Panc1 (cell line): ENCODE measurements at regions not wholly inside any gene's neighbourhood (a gene's known extent, or its start where the extent isn't known, plus 50 kb on each side); places are given as distances from the start of the nearest gene placed in this dataset.
"Not testable (repeated sequence)": the region's sequence is repeated elsewhere in the genome, so short reads cannot be mapped to it uniquely, and the experiment has no call there.

Experiments
- ATAC-seq: fragments of 200-7000 bp; cut with Tn5 transposase; 2 replicates; pipeline ENCODE4 v1.9.1; 2020; ENCODE audit warnings: mild to moderate bottlenecking, moderate library complexity
- BruUV-seq: library from RNA; stranded (reverse); fragments of 400-500 nt; replicated peaks from 2 replicates; lab custom pipeline; 2021; lab: Mats Ljungman, UMichigan
- CTCF ChIA-PET: fragments of 300-600 bp; sonication (Branson Sonifier 250); formaldehyde crosslinking; loops from one replicate; lab custom pipeline; 2022; ENCODE audit warnings: antibody characterized with exemption; lab: Charles Lee
- POLR2A ChIA-PET: fragments of 300-600 bp; sonication (Branson Sonifier 250); formaldehyde crosslinking; loops from one replicate; lab custom pipeline; 2022; ENCODE audit warnings: antibody characterized with exemption; lab: Charles Lee
- DNase-seq: peaks from one replicate; pipeline ENCODE4 v3.0.0-alpha.2; 2010; ENCODE audit warnings: low read depth, low spot score
- H3K27ac ChIP-seq: 2 replicates; pipeline ENCODE4 v1.5.1; 2011; ENCODE audit warnings: mild to moderate bottlenecking, low read length, inconsistent platforms
- H3K27me3 ChIP-seq: fragments of 200-500 bp; sonication (Bioruptor generic); 2 replicates; pipeline ENCODE4 v1.6.0; 2014; ENCODE audit warnings: low read length, inconsistent platforms; ENCODE audit not compliant: control insufficient read depth, insufficient read depth
- H3K36me3 ChIP-seq: fragments of 200-500 bp; sonication (Bioruptor generic); 2 replicates; pipeline ENCODE4 v1.5.1; 2014; ENCODE audit warnings: inconsistent platforms, mild to moderate bottlenecking, low read length, moderate library complexity; ENCODE audit not compliant: control insufficient read depth, insufficient read depth
- H3K4me1 ChIP-seq: 2 replicates; pipeline ENCODE4 v1.5.1; 2011; ENCODE audit warnings: inconsistent platforms, mild to moderate bottlenecking, low read length, moderate library complexity; ENCODE audit not compliant: control insufficient read depth, insufficient read depth
- H3K4me3 ChIP-seq, 2 experiments: 2 replicates each; pipeline ENCODE4 v1.5.1; 2011 to 2012; ENCODE audit warnings: low read depth in 2 of 2, low read length in 2 of 2, mild to moderate bottlenecking in 2 of 2, inconsistent platforms in 1 of 2, moderate library complexity in 1 of 2
- H3K9me3 ChIP-seq: fragments of 200-500 bp; sonication (Bioruptor generic); 2 replicates; pipeline ENCODE4 v1.5.1; 2014; ENCODE audit warnings: low read depth, mild to moderate bottlenecking, inconsistent platforms, low read length, moderate library complexity; ENCODE audit not compliant: control insufficient read depth, insufficient read depth
- POLR2AphosphoS5 ChIP-seq: IDR thresholded peaks from 2 replicates; pipeline ENCODE4 v1.6.1; 2012; ENCODE audit warnings: mild to moderate bottlenecking, low read depth, low read length, moderate library complexity
- SIN3A ChIP-seq: IDR thresholded peaks from 2 replicates; pipeline ENCODE4 v1.6.1; 2012; ENCODE audit warnings: low read depth, mild to moderate bottlenecking, low read length, moderate library complexity, borderline replicate concordance; ENCODE audit not compliant: insufficient read depth
- TCF7L2 ChIP-seq: IDR thresholded peaks from 2 replicates; pipeline ENCODE4 v1.6.1; 2011; ENCODE audit warnings: mild to moderate bottlenecking, low read depth, low read length, inconsistent platforms
- in situ Hi-C: cut with HindIII; loops from 2 replicates; pipeline ENCODE4 v1.10.0; 2016; ENCODE audit warnings: low sequenced_read_pairs, low pct_unique_long_range_greater_than_20kb
- intact Hi-C: fragments of 100-400 bp; cut with micrococcal nuclease; formaldehyde crosslinking; loops from one replicate; pipeline ENCODE4 v1.10.0; 2022; ENCODE audit not compliant: unreplicated experiment
- TF ChIP-seq, protein P1 (sequence below): fragments of 450-650 bp; IDR thresholded peaks from 2 replicates; pipeline ENCODE4 v1.5.1; 2017; ENCODE audit warnings: mild to moderate bottlenecking
- TF ChIP-seq, protein P2 (sequence below), 2 experiments: IDR thresholded peaks; 2 replicates each; pipeline ENCODE4 v1.6.1; 2011 to 2012; ENCODE audit warnings: low read depth in 2 of 2, control low read depth in 1 of 2, low read length in 1 of 2, mild to moderate bottlenecking in 1 of 2, moderate library complexity in 1 of 2; ENCODE audit not compliant: insufficient read depth in 1 of 2

DNA sequence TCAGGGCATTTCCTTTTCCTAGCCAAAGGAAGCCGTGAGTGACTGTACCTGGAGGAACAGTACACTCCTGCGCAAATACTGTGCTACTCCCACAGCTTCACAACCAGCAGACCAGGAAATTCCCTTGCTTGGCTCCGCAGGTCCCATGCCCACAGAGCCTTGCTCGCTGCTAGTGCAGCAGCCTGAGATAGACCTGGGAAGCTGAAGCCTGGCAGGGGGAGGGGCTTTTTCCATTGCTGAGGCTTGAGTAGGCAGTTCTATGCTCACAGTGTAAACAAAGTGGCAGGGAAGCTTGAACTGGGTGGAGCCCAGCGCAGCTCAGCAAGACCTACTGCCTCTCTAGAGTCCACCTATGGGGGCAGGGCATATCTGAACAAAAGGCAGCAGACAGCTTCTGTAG, 291.2 kb downstream of the HGF start:
- no peaks in the 10 kb centered on the region for H3K4me1 ChIP-seq
- no TSS peak for BruUV-seq
- intact Hi-C loops (no loop called here), in situ Hi-C loops (no loop called here)
- H3K4me3 ChIP-seq = no peak overlapping the region
- POLR2A ChIA-PET = no interaction called here
- no peak overlapping the region for H3K27ac ChIP-seq
- ATAC-seq (no peak), DNase-seq (no peak)
- H3K27me3 ChIP-seq = no peaks in the 10 kb centered on the region
- H3K9me3 ChIP-seq = no peaks in the 10 kb centered on the region
- CTCF ChIA-PET = no interaction called here
- TF ChIP-seq, protein P1, sequence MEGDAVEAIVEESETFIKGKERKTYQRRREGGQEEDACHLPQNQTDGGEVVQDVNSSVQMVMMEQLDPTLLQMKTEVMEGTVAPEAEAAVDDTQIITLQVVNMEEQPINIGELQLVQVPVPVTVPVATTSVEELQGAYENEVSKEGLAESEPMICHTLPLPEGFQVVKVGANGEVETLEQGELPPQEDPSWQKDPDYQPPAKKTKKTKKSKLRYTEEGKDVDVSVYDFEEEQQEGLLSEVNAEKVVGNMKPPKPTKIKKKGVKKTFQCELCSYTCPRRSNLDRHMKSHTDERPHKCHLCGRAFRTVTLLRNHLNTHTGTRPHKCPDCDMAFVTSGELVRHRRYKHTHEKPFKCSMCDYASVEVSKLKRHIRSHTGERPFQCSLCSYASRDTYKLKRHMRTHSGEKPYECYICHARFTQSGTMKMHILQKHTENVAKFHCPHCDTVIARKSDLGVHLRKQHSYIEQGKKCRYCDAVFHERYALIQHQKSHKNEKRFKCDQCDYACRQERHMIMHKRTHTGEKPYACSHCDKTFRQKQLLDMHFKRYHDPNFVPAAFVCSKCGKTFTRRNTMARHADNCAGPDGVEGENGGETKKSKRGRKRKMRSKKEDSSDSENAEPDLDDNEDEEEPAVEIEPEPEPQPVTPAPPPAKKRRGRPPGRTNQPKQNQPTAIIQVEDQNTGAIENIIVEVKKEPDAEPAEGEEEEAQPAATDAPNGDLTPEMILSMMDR = no peak
- TF ChIP-seq, protein P2, sequence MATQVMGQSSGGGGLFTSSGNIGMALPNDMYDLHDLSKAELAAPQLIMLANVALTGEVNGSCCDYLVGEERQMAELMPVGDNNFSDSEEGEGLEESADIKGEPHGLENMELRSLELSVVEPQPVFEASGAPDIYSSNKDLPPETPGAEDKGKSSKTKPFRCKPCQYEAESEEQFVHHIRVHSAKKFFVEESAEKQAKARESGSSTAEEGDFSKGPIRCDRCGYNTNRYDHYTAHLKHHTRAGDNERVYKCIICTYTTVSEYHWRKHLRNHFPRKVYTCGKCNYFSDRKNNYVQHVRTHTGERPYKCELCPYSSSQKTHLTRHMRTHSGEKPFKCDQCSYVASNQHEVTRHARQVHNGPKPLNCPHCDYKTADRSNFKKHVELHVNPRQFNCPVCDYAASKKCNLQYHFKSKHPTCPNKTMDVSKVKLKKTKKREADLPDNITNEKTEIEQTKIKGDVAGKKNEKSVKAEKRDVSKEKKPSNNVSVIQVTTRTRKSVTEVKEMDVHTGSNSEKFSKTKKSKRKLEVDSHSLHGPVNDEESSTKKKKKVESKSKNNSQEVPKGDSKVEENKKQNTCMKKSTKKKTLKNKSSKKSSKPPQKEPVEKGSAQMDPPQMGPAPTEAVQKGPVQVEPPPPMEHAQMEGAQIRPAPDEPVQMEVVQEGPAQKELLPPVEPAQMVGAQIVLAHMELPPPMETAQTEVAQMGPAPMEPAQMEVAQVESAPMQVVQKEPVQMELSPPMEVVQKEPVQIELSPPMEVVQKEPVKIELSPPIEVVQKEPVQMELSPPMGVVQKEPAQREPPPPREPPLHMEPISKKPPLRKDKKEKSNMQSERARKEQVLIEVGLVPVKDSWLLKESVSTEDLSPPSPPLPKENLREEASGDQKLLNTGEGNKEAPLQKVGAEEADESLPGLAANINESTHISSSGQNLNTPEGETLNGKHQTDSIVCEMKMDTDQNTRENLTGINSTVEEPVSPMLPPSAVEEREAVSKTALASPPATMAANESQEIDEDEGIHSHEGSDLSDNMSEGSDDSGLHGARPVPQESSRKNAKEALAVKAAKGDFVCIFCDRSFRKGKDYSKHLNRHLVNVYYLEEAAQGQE (IDR thresholded peaks at IDR 0.05; ENCODE audit: insufficient read depth in 1 of 2, low read depth in 2 of 2, low read length in 1 of 2) = no peak
- no peak for TF ChIP-seq POLR2AphosphoS5
- no peak for TF ChIP-seq SIN3A
- TF ChIP-seq TCF7L2 = no peak
- no peaks in the 10 kb centered on the region for H3K36me3 ChIP-seq

DNA sequence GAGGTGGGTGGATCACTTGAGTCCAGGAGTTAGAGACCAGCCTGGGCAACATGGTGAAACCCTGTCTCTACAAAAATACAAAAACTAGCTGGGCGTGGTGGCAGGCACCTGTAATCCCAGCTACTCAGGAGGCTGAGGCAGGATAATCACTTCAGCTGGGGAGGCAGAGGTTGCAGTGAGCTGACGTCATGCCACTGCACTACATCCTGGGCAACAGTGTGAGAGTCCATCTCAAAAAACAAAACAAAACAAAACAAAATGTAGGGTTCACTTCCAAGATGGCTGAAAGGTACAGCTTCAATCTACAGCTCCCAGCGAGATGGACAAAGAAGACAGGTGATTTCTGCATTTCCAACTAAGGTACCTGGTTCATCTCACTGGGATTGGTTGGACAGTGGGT, 291.6 kb downstream of the HGF start:
- ATAC-seq, H3K4me1 ChIP-seq, H3K4me3 ChIP-seq, in situ Hi-C loops, CTCF ChIA-PET, H3K9me3 ChIP-seq, POLR2A ChIA-PET, H3K27ac ChIP-seq, DNase-seq, BruUV-seq, H3K36me3 ChIP-seq, intact Hi-C loops, H3K27me3 ChIP-seq: not testable (repeated sequence)

DNA sequence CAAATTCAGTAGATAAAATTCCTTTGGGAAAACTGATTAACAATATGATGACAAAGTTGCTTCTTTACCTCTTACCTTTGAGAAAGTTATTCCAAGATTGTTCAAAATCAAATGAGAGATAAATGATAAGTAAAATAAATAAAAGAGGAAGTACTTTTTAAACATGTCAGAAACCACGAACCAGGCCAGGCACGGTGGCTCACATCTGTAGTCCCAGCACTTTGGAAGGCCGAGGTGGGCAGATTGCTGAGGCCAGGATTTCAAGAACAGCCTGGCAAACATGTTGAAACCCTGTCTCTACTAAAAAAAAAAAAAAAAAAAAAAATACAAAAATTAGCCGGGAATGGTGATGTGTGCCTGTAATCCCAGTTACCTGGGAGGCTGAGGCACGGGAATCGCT, 296.6 kb downstream of the HGF start:
- no peak overlapping the region for H3K27ac ChIP-seq
- no peaks in the 10 kb centered on the region for H3K27me3 ChIP-seq
- no peak for ATAC-seq
- no peak overlapping the region for H3K4me3 ChIP-seq
- H3K9me3 ChIP-seq = no peaks in the 10 kb centered on the region
- no peak for DNase-seq
- POLR2A ChIA-PET = no interaction called here
- H3K36me3 ChIP-seq = no peaks in the 10 kb centered on the region
- H3K4me1 ChIP-seq = peaks cover 23% of the 10 kb centered on the region
- TF ChIP-seq SIN3A (no peak), POLR2AphosphoS5 (no peak), TCF7L2 (no peak)
- TF ChIP-seq, protein P1 = no peak
- TF ChIP-seq, protein P2 (IDR thresholded peaks at IDR 0.05; ENCODE audit: insufficient read depth in 1 of 2, low read depth in 2 of 2, low read length in 1 of 2) = no peak
- CTCF ChIA-PET = no interaction called here
- in situ Hi-C loops = no loop called here
- BruUV-seq = no TSS peak
- intact Hi-C loops = loop anchor here (5.0 kb wide), 1 partner anchor 556 kb away; the partner anchor contains the start of gene SEMA3C
